Esophagus squamous epithelium (tissue), 5 donors: ENCODE measurements at regions not wholly inside any gene's neighbourhood (a gene's known extent, or its start where the extent isn't known, plus 50 kb on each side); places are given as distances from the start of the nearest gene placed in this dataset.

ENCODE experiments used
- DNase-seq: peaks from one replicate; lab custom pipeline; 2025; lab: John Stamatoyannopoulos, UW
- H3K27ac ChIP-seq, 4 donors: fragments of 200-600 bp; sonication (generic); one replicate each; pipeline ENCODE4 v1.5.1; 2016 to 2019; ENCODE audit warnings: mild to moderate bottlenecking in 1 of 4
- H3K27me3 ChIP-seq, 4 donors: fragments of 200-600 bp; sonication (generic); 1 replicate in 3 of 4; 2 replicates in 1 of 4; pipeline versions ENCODE4 v1.5.1 to v1.6.0; 2017 to 2021; ENCODE audit warnings: antibody characterized with exemption in 1 of 4
- H3K36me3 ChIP-seq, 3 donors: fragments of 200-600 bp; sonication (generic); one replicate each; pipeline ENCODE4 v1.5.1; 2016 to 2019
- H3K4me1 ChIP-seq, 3 donors: fragments of 200-600 bp; sonication (generic); one replicate each; pipeline ENCODE4 v1.5.1; 2017 to 2019
- H3K4me3 ChIP-seq, 4 donors: fragments of 200-600 bp; sonication (generic); 1 replicate in 3 of 4; 2 replicates in 1 of 4; pipeline ENCODE4 v1.5.1; 2016 to 2019; ENCODE audit warnings: mild to moderate bottlenecking in 2 of 4, moderate library complexity in 1 of 4
- H3K9me3 ChIP-seq, 3 donors: fragments of 200-600 bp; sonication (generic); one replicate each; pipeline ENCODE4 v1.5.1; 2016 to 2019
- CTCF ChIP-seq, 6 experiments: fragments of 450-650 bp in 4 of 6; fragments of 200-600 bp in 2 of 6; sonication (generic) in 2 of 6; IDR thresholded peaks; one replicate each; pipeline ENCODE4 v1.5.1; 2016 to 2019; ENCODE audit warnings: antibody characterized with exemption in 6 of 6, mild to moderate bottlenecking in 4 of 6, moderate library complexity in 4 of 6
- POLR2A ChIP-seq, 4 donors: fragments of 450-650 bp; IDR thresholded peaks; one replicate each; pipeline ENCODE4 v1.6.1; 2017; ENCODE audit warnings: antibody characterized with exemption in 4 of 4, mild to moderate bottlenecking in 4 of 4, moderate library complexity in 3 of 4
- WGBS, 2 donors: methylation state at CpG; one replicate each; pipeline ENCODE4 v1.1.5; 2018; 5-methylcytosine and 5-hydroxymethylcytosine counted together
- intact Hi-C: fragments of 100-400 bp; cut with DNase I; formaldehyde crosslinking; loops from one replicate; pipeline ENCODE4 v1.15.0; 2022
- donor health status: DM: yes; HTN: yes; CAD: no.

- no peak for TF ChIP-seq POLR2A (IDR thresholded peaks at IDR 0.05)
- TF ChIP-seq CTCF (IDR thresholded peaks at IDR 0.05), result no peak
- intact Hi-C loops, result no loop called here
Measured at GRCh38 chr2:79250656-79251055, 91.1 kb upstream of the REG3A start.

GRCh38 chr2:79248776-79249175 lies 89.2 kb upstream of the REG3A start:
- Histone ChIP-seq H3K36me3 (no peaks in the 10 kb centered on the region), H3K4me1 (no peaks in the 10 kb centered on the region), H3K27me3 (no peaks in the 10 kb centered on the region), H3K4me3 (no peak overlapping the region), H3K9me3 (peaks cover 0 to 5% (median 0%) of the 10 kb centered on the region in 3 donors), H3K27ac (no peak overlapping the region)
- WGBS, 2 donors, result 40 to 56% methylated on average over 1 of the region's 1 CpG
- no peak for TF ChIP-seq POLR2A (IDR thresholded peaks at IDR 0.05)
- TF ChIP-seq CTCF (IDR thresholded peaks at IDR 0.05), result no peak
- intact Hi-C loops, result no loop called here
- DNase-seq, result no peak

More at GRCh38 chr2:79250656-79251055, 91.1 kb upstream of the REG3A start:
- Histone ChIP-seq H3K27me3 (no peaks in the 10 kb centered on the region), H3K4me3 (no peak overlapping the region), H3K27ac (no peak overlapping the region), H3K4me1 (no peaks in the 10 kb centered on the region), H3K36me3 (no peaks in the 10 kb centered on the region), H3K9me3 (peaks cover 0 to 5% (median 0%) of the 10 kb centered on the region in 3 donors)
- DNase-seq, result no peak
- 59 to 67% methylated on average over 5 of the region's 5 CpGs for WGBS, 2 donors

- WGBS, 2 donors, result 35% methylated on average over 2 of the region's 2 CpGs; no CpG with 5 or more reads in 1 of the 2 donors
- H3K27me3 ChIP-seq, result no peaks in the 10 kb centered on the region
- TF ChIP-seq POLR2A (IDR thresholded peaks at IDR 0.05), result no peak
- TF ChIP-seq CTCF (IDR thresholded peaks at IDR 0.05), result no peak
- intact Hi-C loops, result no loop called here
- no peaks in the 10 kb centered on the region for H3K36me3 ChIP-seq
- DNase-seq, result no peak
- H3K4me3 ChIP-seq, result no peak overlapping the region
- no peak overlapping the region for H3K27ac ChIP-seq
- H3K9me3 ChIP-seq, result peaks cover 0 to 12% (median 0%) of the 10 kb centered on the region in 3 donors
- no peaks in the 10 kb centered on the region for H3K4me1 ChIP-seq
Measured at GRCh38 chr2:79235135-79235534, 75.6 kb upstream of the REG3A start.

- no peaks in the 10 kb centered on the region for H3K27me3 ChIP-seq
- H3K27ac ChIP-seq, result no peak overlapping the region
- intact Hi-C loops, result no loop called here
- no peaks in the 10 kb centered on the region for H3K4me1 ChIP-seq
- DNase-seq, result no peak
- H3K4me3 ChIP-seq, result no peak overlapping the region
- TF ChIP-seq CTCF (IDR thresholded peaks at IDR 0.05) (no peak), POLR2A (IDR thresholded peaks at IDR 0.05) (no peak)
- H3K9me3 ChIP-seq, result no peaks in the 10 kb centered on the region
- no peaks in the 10 kb centered on the region for H3K36me3 ChIP-seq
Measured at GRCh38 chr2:79223539-79223938, 64.0 kb upstream of the REG3A start.

GRCh38 chr2:79219383-79219988 lies 59.9 kb upstream of the REG3A start:
- H3K4me3 ChIP-seq, result no peak overlapping the region
- intact Hi-C loops, result no loop called here
- no peak for DNase-seq
- no peaks in the 10 kb centered on the region for H3K36me3 ChIP-seq
- H3K27ac ChIP-seq, result no peak overlapping the region
- 32 to 33% methylated on average over 9 of the region's 9 CpGs for WGBS, 2 donors
- TF ChIP-seq POLR2A (IDR thresholded peaks at IDR 0.05) (no peak), CTCF (IDR thresholded peaks at IDR 0.05) (peak in 4 of 6 experiments; percentile 20 to 51 (median 49))
- H3K27me3 ChIP-seq, result no peaks in the 10 kb centered on the region
- no peaks in the 10 kb centered on the region for H3K9me3 ChIP-seq
- H3K4me1 ChIP-seq, result no peaks in the 10 kb centered on the region
